HPDE6-E6E7 (cell line): ENCODE measurements at regions not wholly inside any gene's neighbourhood (a gene's known extent, or its start where the extent isn't known, plus 50 kb on each side); places are given as distances from the start of the nearest gene placed in this dataset.
"Not testable (repeated sequence)": the region's sequence is repeated elsewhere in the genome, so short reads cannot be mapped to it uniquely, and the experiment has no call there.

Experiments
- DNase-seq: peaks from one replicate; pipeline ENCODE4 v3.0.0; 2011; ENCODE audit warnings: missing footprints; ENCODE audit errors: extremely low spot score

DNA sequence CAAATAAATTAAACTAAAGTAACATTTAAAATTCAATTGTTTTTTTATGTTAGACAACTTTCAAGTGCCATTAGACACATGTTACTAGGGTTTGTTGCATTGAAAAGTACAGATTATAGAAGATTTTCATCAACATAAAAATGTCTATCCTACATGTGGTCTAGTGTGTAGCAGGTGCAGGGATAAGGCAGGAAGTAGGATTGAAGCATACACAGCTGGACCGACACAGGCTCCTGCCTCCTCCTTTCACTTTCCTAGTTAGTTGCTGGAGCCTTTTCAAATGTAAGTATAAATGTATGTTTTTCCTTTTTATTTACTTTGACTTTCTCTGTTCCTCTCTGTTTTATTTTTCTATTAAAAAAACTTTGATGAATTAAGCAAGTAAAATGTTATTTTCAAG is 246.9 kb upstream of the LUZP2 start:
- DNase-seq: no peak

DNA sequence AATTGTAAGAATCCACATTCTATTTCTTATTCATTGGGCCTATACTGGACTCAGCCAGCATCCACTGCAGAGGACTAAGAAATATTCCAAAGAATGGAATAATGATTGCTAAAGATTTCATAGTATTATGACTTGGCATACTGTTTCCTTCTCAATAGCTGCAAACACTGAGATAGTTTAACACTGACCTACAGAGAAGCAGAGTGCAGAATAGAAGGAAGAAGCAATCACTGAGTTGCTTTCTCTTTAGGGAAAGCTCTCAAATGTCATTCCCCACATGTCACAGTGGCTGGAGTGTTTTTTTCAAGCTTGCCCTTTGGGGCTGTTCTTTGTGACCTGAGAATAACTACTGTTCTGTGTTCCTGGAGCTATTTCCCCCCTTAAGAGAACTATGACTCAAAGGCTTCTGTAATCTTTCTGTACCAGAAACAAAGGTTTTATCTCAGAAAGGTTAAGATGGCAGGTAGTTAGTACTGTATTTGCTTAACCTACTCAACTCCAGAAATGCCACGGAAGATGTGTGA is 243.6 kb upstream of the LUZP2 start:
- DNase-seq: no peak

DNA sequence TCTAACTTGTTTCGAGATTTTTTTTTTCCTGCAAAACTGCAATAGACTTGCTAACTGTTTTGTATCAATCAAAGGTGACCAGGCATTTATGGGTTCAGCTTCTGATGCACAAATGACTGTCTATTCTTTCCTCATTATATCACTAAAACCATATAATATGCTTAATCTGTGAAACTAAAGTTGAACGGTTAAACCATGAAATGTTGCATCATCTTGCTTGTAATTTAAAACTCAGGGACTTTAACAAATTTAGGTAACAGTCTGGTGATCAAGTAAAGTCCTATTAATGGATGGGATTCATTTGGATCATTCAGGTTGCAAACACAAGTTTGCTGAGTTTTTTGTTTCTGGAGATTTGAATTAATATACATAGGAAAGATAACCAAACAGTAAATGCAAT is 232.0 kb upstream of the LUZP2 start:
- DNase-seq: no peak

DNA sequence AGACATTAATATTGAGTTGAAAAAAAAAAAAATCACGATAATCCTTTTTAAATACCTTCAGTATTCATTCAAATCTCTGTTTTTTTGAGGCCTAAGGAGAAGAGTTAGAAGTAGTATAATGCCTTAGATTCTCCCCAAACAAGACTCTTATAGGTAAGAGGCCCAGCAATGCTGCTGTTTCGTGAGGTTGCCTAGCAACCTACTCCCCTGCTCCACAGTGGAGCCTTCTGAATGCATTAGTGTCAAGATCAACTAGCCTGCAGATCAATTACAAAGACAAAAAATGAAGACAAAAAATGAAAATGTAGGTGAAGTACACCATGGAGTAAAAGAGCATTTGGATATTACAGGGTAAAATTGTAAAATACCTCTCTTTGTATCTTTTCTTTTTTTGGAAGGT is 229.8 kb upstream of the LUZP2 start:
- no peak for DNase-seq

DNA sequence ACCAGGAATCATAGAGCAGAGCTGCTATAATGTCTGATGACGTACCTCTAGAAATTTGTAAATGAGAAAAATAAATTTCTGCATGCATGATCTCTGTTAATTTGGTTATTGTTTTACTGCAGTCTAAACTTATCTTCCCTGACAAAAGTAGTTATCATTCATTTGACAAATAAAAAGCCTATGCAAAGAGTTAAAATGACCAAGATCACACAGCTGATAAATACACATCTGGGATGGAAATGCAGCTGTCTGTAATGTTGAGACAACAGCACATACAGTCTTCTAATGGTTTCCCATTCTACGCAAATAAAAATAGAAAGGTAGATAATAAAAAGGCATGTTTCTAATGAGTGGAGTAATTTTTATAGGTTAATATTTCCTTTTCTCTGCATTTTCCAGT is 225.1 kb upstream of the LUZP2 start:
- DNase-seq: no peak

DNA sequence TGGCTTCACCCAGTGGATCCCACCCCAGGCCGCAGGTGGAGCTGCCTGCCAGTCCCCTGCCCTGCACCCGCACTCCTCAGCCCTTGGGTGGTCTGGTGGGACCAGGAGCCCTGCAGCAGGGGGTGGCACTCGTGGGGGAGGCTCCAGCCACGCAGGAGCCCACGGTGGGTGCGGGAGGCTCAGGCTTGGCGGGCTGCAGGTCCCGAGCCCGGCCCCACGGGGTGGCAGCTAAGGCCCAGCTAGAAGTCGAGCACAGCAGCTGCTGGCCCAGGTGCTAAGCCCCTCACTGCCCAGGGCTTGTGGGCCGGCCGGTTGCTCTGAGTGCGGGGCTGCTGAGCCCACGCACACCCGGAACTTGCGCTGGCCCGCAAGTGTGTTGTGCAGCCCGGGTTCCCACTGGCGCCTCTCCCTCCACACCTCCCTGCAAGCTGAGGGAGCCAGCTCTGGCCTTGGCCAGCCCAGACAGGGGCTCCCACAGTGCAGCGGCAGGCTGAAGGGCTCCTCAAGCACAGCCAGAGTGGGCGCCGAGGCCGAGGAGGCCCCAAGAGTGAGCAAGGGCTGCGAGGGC is 222.6 kb upstream of the LUZP2 start:
- DNase-seq: not testable (repeated sequence)

DNA sequence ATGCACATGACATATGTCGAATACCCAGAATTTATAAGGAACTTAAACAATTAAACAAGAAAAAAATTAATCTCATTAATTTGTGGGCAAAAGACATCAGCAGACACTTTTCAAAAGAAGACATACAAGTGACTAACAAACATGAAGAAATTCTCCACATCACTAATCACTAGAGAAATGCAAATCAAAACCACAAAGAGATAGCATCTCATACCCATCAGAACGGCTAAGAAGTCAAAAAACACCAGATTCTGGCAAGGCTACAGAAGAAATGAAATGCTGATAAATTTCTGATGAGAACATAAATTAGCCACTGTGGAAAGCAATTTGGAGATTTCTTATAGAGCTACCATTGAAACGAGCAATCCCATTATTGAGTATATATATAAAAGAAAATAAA is 210.6 kb upstream of the LUZP2 start:
- no peak for DNase-seq

DNA sequence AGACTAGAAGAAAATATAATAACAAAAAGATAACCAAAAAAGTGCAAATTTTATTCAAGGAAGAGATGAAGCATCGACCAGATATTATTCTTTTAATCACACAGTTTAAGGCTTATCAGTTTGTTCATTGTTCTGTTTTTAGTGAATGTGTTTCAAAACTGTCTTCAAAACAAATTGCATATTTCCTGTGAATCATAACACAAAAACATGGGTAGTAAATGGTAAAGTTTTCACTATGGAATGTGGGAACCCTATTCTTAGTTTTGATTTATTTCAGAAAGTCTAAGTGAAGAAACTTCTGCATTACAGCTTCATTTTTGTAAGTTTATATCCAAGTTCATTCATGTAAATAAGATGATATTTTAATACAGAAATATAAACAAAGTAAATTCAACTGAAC is 207.6 kb upstream of the LUZP2 start:
- DNase-seq: no peak

DNA sequence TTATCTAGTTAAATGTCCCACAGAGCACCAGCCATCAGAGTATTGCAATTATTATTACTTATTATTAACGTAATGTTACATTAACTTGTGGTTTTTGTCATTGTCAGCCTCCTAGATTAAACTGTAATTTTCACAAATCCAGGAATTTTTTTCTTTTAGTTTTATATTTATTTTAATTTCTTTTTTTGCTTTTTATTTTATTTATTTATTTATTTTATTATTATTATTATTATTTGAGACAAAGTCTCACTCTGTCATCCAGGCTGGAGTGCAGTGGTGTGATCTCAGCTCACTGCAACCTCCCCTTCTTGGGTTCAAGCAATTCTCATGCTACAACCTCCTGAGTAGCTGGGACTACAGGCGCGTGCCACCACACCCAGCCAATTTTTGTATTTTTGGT is 202.9 kb upstream of the LUZP2 start:
- DNase-seq: no peak

DNA sequence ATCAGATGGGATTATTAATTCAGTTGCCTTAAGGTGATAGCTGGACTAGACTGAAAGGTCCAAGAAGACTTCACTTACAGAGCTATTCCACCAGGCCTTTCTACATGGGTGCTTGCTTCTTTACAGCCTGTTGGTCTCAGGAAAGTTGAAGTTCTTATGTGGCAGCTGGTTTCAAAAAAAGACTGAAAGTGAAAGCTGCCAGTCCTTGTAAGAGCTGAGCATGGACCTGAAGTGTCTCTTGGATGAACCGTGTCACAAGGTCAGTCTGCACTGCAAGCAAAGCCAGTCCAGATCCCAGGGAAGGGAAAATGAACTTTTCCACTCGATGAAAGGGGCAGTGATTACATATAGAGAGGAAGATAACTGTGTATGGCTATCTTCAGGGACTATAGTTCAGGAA is 201.5 kb upstream of the LUZP2 start:
- DNase-seq: peak; percentile 1

DNA sequence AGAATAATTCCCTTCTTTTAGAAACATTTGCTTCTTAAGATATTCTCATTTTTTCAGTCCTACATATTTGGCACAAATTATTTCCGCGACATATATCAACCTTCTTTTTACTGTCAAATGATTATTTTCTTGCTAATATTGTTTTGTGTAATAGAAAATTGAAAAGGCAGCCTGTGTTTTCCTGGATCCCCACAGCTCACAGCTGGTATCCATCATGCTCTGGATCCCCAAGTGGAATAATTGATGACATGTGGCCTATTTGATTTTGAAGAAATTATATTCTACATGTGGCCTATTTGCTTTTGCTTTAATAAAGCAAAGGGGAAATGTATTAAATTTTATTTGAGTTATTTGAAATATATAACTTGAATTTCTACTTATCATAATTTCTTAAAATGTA is 199.4 kb upstream of the LUZP2 start:
- no peak for DNase-seq

DNA sequence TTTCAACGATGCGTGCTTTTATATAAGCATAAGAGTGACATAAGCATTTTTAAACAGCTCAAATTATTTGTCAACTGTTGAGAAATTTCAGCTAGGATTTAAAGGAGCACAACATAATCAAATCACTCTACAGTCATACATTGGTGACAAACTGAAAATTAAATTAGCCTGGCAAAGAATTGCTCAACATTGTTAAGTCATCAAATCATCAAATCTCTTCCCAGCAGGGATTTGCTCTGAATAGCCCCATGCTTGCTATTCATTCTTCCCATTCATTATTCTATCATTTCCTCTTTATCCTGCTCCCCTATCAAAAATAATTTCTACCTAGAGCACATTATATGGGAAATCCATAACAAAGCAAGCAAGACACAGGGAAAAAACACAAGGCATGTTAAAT is 198.7 kb upstream of the LUZP2 start:
- no peak for DNase-seq

DNA sequence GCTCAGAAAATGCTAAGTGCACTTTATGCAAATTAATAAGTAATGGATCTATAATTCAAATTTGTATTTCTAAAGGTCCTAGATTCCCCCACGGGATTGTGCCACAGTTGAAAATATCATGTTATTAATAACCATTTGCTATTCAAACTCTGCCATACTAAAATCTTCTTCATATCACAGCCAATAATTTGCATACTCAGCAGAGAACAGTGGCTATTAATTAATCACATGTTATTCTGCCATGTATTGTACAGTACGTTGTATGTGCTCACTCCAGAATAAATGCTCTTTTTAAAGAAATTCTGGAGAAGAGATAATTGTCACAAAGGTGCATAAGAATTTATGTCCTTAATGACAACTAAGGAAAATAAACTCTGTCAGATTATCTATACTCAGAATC is 184.9 kb upstream of the LUZP2 start:
- no peak for DNase-seq

DNA sequence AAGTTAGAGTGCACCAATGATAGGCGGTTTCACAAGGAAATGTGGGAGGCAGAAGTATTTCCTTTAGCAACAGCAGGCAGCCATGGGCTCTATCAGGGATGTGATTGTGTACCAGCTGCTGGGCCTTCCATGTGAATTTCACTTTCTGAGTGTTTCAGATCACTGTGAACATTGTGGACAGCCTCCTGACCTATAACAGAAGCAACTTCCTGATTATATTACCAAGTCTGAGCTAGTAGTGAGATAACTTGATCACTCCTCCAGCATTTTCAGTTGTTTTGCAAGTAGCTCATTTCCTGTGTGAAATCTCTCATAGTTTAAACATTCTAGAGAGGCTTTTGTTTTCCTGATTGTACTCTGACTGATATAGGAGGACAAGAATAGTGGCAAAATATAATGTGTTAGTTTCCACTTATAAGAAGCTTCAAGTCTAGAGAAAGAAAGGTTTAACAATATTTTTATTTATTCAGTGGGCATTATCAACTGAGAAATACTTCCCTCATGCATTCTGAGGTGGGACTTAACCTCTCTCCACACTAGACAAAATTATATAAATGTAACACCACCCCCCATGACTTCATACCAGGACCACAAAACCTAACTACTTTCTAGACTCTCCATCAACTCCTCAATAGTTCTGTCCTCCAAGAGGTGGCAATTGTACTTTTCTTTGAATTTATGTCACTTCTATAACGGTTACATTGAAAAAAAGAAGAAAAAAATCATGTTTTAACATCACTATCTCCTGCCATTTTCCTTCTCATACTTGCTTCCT is 184.2 kb upstream of the LUZP2 start:
- no peak for DNase-seq

DNA sequence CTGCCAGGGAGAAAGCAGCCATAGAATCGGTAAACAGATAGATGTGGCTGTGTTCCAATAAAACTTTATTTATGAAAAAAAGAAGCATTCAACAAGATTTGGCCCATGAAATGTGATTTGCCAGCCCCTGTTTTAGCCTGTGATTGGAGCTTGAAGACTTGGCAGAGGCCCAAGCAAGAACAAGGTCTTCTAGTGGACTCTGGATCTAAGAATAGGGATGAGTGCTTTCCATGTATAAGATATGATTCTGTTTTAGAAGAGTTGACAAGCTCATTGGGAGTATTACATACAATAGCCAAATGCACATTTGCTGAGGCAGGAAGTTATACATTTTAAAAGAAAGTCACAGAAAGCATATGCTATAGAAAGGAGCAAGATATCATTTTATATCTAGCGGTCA is 175.6 kb upstream of the LUZP2 start:
- DNase-seq: no peak

DNA sequence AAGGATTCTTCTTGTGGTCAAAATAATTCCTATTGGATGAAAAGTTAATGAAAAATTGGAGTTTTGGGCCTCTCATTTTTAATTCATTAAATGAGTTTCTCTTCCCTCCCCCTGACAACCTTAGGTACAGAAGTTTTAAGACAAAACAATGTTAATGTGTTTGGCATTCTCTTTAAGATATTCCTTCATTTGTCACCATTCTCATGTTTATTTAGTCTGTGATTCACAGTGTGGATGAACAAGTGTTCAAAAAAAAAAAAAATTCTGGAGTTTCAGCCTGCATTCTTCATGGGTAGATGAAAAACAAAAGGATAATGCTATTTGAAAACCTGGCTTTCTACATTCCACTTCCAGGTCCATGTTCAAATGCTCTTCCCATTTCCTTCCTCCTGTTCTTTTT is 172.6 kb upstream of the LUZP2 start:
- no peak for DNase-seq

DNA sequence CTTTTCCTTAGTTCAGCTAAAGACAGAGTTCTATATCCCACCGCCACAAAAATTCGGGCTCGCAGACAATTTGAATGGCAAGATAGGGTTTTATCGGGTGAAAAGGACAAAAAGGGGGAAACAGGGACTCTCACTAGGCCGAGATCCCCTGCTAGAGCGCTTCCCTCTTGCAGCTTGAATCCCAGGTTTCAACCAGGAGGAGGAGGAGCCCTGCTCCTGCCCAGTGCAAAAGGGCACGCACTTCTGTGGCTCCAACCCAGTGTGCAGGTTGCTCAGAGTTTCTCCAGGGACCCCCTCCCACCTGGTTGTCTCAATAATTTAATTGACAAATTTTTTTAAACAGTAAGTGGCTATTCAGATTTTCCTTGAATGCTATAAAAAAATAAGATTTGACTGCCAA is 152.6 kb upstream of the LUZP2 start:
- no peak for DNase-seq

DNA sequence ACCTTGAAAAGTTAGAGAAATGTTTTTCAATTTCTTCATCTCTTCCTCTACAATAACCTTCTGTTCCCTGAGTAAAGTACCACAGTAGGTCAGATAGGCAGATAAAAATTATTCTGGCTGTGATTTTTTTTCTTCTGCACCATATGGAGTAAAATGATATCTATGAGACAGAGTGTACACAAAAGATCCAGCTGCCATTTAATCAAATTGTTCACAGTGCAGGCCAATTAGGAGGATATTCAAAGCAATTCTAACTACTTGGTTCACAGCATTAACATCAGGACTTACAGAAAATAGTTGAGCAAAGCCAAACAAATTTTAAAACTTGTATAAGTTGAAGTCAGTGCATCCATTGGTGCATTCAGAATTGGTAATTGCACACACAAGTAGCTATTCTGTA is 147.9 kb upstream of the LUZP2 start:
- no peak for DNase-seq

DNA sequence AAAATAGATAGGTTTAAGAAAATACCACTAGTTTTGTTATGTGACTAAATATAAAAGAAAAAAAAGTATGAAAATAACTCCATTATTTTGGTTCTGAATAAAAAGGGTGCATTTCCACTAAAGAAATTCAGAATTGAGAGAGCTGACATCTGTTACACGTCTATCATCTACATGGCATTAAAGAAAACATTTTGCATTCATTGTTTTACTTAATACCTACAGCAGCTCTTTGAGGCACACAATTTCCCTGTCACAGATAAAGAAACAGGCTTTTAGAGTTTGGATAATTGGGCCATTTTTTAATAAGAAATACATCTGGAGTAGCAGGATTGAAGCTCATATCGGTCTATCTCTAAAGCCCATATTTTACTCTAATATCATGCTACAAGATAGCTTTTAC is 145.7 kb upstream of the LUZP2 start:
- no peak for DNase-seq

DNA sequence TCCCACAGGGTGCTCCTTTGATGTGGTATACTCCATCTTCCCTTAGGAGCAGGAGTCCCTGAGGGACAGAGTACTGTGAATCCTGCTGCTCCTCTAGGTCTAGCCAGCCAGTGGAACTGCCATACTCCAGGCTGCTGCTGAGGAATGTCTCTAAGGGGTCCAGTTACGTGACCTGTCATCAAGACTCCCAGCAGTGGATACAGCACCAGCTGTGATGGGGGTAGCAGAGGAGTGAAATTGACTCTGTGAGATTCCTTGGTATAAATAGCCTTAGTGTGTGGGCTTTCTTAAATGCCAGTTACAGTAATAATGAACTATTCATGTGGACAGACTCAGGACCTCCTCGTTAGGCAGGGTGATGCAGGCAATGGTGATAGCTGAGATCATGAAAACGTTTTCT is 140.4 kb upstream of the LUZP2 start:
- no peak for DNase-seq

DNA sequence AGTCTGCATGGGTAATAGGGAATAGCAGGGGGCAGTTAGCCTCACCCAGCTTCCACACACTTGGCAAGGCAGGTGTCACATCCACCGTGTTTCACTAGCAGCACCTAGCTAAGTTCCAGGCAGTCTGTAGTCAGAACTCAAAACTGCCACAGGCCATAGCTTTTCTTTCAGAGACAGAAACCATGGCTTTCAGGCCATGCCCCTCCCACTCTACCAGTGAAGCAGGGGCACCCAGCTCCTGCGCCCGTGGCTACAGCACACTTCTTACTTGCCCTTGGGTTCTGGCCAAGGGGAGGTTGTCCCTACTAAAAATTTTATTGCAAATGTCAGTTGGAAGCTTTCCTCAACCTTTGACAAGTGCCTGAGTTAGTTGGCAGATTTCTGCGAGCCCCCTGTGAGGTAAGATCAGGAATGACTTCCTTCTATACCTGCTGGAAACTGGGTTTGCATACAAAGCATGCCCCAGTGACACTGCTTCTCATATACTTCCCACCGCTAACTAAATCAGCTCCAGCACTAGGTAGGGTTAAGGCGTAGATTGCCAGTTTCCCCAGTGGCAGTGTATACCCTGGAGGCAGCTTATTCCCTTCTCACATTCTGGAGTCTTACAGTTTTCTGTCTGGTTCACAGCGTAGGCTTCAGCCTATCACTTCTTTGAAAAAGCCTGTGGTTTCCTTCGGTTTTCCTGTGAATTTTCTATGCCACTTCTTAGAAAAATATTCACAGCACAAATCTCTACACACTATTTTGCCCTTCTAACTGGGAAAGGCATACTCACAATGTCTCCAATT is 139.0 kb upstream of the LUZP2 start:
- no peak for DNase-seq

DNA sequence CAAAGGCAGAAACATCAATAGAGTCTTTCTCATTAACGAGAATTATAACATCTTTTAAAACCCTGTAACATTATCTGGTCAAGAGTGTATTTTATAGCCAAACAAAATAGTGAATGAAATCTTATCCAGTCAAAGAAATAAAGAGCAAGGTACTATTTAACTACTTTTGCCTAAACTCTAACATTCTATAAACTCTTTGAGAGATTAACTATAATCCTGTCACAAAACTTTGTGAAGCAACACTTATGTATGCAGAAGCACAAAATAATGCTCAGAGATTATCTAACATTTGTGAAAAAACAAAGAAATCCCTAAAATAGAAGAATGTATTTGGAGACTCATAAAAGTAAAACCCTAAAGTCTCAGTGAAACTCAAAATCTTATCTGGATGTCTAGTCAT is 124.4 kb upstream of the LUZP2 start:
- DNase-seq: no peak

DNA sequence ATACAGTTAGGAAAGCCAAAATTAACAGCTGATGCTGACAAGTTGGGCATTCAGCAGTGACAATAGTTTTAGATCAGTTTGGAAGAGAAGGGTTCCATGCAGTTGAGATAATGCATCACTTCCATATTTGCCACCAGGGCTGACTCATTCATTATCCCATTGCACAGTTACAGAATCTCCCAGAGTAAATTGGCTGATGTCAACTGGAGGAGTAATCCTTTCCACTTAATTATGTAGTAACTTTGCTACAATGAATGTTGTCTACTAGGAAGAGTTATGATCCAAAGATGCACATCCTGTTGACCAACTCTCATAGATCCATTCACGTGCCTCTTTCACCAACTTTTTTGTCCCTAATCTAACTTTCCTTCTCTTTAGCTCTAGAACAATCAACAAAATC is 123.3 kb upstream of the LUZP2 start:
- no peak for DNase-seq
